Suprapubic skin (tissue), 4 donors: ENCODE measurements at regions not wholly inside any gene's neighbourhood (a gene's known extent, or its start where the extent isn't known, plus 50 kb on each side); places are given as distances from the start of the nearest gene placed in this dataset.

Source experiments
- POLR2A ChIP-seq, 2 donors: fragments of 450-650 bp; IDR thresholded peaks; one replicate each; pipeline ENCODE4 v1.6.1; 2017; ENCODE audit warnings: antibody characterized with exemption in 2 of 2, mild to moderate bottlenecking in 2 of 2, moderate library complexity in 2 of 2
- POLR2AphosphoS5 ChIP-seq, 3 donors: sonication (generic); formaldehyde crosslinking; IDR thresholded peaks; one replicate each; pipeline ENCODE4 v1.6.1; 2017; ENCODE audit warnings: antibody characterized with exemption in 3 of 3
- TF ChIP-seq, protein P1 (sequence below), 2 donors: fragments of 200-600 bp in 1 of 2; fragments of 450-650 bp in 1 of 2; sonication (generic) in 1 of 2; IDR thresholded peaks; one replicate each; pipeline ENCODE4 v1.5.1; 2016 to 2019; ENCODE audit warnings: antibody characterized with exemption in 2 of 2, mild to moderate bottlenecking in 1 of 2, moderate library complexity in 1 of 2

DNA sequence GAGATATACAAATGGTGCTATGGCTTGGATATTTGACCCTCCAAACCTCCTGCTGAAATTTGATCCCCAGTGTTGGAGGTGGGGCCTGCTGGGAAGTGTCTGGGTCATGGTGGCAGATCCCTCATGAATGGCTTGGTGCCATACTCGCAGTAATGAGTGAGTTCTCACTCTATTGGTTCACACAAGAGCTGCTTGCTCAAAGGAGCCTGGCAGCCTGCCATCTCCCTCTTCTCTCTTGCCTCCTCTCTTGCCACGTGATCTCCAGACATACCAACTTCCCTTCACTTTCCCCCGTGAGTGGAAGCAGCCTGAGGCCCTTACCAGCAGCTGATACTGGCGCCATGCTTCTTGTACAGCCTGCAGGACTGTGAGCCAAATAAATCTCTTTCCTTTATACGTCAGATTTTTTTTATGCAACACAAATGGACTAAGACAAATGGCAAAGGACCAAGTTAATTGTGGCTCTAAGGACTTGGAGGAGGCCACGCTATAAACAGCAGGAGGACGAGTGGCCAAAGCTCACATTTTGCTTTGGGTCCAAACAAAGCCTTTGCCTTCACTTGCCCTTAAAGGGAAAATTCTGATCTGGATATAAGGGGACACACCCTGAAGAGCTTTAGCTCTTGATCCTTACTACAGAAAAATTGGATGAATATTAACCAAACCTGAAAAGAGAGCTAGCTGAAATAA is 214.7 kb downstream of the SS18 start:
- TF ChIP-seq, protein P1, sequence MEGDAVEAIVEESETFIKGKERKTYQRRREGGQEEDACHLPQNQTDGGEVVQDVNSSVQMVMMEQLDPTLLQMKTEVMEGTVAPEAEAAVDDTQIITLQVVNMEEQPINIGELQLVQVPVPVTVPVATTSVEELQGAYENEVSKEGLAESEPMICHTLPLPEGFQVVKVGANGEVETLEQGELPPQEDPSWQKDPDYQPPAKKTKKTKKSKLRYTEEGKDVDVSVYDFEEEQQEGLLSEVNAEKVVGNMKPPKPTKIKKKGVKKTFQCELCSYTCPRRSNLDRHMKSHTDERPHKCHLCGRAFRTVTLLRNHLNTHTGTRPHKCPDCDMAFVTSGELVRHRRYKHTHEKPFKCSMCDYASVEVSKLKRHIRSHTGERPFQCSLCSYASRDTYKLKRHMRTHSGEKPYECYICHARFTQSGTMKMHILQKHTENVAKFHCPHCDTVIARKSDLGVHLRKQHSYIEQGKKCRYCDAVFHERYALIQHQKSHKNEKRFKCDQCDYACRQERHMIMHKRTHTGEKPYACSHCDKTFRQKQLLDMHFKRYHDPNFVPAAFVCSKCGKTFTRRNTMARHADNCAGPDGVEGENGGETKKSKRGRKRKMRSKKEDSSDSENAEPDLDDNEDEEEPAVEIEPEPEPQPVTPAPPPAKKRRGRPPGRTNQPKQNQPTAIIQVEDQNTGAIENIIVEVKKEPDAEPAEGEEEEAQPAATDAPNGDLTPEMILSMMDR (IDR thresholded peaks at IDR 0.05) = no peak
- no peak for TF ChIP-seq POLR2A (IDR thresholded peaks at IDR 0.05)
- TF ChIP-seq POLR2AphosphoS5 (IDR thresholded peaks at IDR 0.05) = no peak
